IPS DF 4.7 (cell line): ENCODE measurements at regions not wholly inside any gene's neighbourhood (a gene's known extent, or its start where the extent isn't known, plus 50 kb on each side); places are given as distances from the start of the nearest gene placed in this dataset.

Experiments
- DNase-seq: peaks from one replicate; pipeline ENCODE4 v3.0.0-alpha.2; 2013; ENCODE audit warnings: low spot score; ENCODE audit errors: extremely low read depth

DNA sequence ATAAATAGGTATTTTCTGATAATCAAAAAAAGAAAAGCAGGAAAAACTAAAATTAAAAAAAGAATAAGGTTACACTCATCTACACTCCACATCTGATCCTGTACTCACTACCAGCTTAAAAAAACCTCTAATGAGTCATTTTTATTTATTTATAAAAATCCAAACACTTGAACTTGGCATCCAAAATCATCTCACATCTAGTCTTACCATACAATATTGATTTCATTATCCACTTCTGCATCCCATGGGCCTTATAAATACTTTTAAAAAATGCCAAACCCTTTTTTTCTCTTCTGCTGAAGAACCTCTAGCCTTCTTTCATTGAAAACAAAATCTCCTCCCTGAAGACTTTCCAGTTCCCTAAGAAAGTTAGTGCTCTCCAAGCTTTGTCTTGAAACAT, 109.7 kb downstream of the TMTC3 start:
- DNase-seq, result no peak

DNA sequence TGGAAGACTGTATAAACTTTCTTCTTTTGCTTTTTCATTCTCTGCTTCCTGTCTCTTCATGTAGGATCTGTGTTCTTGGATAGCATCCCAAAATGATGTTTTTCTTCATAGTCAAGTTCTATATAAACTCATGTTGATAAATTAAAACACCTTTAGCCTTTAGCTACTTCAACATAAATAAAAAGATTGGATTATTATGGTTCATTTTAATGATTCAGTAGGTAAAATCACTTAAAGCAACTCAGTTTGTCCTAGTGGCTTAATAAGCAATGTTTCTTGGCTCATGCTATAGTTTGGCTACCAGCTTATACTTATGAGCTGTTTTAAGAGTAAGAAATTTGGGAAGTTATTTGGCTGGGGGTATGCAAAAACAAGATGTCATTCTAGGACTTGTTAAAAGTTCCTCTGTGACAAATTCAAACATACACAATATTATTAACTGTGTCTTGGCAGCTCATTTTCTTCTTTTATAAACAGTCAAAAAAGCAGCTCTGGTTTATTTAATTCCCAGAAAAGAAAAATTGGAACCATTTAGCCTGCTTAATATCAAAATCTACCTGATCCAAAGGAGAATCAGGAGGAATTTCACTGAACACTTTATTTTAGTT, 111.4 kb downstream of the TMTC3 start:
- no peak for DNase-seq

DNA sequence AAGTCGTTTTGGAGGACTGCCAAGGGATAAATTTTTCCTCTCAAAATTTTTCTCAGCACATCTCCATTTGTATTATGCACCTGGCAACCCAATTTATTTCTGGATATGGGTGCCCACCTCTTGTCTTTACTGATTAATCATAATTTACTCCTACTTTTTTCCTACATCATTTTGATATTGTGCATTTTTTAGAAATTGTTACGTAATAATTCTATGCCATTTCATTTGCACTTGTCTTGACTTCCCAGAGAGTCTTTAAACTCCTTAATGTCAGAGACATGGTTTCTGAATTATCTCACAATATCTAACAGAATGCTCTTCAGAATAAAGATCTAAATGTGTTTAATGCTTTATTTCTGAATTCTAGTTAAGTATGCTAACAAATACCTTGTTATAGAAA, 113.1 kb downstream of the TMTC3 start:
- DNase-seq, result no peak

DNA sequence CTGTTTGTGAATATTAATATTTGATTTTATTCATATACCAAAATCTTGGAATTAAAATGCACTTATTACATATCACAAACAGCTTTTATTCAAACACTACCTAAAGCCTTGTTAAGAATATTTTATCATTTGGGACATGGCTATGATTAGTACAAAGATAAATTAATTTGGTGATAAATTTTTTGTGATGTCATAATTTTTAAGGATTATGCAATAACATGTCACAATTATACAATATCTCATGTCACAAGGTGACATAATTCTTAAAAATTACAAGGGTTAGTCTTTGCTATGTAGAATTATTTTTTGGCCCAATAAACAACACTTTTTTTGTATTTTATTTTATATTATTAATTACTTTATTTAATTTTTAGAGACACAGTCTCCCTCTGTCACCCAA, 113.7 kb downstream of the TMTC3 start:
- DNase-seq, result no peak

DNA sequence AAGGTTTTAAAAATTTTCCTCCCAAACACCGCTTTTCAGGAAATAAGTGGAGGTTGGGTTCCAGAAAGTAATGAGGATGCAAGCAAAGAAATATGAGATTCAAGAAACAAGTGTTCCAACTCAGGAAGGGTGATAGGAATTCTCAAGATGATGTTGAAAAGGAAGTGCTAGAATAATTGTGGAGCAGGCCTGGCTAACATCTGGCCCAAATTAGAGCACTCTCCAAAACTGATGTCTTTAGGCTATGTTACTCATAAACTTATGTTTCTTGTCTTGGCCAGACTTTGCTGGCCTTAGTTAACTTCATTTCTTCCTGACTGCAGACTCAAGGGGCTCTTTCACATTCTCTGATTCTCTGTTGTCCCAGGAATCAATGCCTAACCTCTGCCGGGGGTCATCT, 116.3 kb downstream of the TMTC3 start:
- DNase-seq, result no peak

DNA sequence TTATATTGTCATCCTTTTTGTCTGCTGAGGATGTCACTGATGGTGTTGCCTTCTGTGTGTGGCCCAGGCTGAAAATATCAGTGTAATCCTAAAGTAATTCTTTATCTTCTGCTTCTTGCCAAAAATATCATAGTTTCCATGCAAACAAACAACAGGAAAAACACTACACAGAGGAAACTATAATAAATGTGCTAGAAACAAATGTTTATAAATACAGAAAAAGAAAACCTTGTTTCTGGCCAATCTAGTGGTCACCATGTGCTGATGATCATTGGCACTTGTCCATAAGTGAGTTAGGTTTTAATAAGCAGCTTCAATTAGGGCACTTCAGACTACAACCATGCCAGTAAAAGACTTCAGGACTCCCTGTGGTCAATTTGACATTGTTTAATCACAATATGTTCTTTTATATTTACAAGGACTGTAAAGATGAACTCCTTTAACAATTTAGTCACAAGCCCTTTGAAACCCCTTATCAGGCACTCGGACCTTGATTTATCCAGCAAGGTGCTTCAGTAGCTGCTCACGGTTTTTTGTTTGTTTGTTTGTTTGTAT, 124.8 kb downstream of the TMTC3 start:
- DNase-seq, result no peak

DNA sequence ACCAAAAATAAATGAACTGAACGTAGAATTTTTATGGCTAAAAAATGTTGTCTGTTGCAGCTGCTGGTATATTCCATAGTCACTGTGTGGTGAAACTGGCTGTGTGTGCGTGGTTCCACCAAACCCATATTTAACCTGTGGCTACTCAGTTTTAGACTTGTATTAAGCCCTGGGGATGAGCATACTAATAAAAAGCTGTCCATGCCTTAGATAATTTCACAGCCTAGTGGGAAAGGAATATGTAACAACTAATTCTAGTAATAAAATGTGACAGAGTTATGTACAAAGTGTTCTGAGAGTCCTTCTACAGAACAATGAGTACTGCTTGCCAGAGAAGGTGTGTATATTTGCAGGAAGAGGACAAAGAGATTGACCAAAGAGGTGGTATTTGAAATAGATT, 125.5 kb downstream of the TMTC3 start:
- DNase-seq, result no peak

DNA sequence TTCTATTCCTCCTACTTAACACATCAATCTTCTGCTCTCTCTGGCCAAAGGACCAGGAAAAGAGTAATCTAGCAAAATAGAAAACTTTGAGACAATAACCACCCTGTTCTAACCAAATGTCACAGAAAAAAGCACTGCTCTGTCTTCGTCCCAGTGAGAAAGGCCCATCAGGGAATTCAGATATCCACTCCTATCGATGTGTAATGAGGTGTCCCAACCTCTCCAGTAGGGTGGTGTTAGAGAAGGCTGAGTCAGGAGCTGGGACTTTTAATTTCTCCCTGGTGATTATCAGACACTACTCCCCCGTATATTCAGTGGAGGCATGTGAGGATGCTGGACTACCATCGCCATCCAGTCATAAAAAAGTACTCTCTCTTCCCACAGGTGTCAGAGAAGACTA, 130.3 kb downstream of the TMTC3 start:
- no peak for DNase-seq

DNA sequence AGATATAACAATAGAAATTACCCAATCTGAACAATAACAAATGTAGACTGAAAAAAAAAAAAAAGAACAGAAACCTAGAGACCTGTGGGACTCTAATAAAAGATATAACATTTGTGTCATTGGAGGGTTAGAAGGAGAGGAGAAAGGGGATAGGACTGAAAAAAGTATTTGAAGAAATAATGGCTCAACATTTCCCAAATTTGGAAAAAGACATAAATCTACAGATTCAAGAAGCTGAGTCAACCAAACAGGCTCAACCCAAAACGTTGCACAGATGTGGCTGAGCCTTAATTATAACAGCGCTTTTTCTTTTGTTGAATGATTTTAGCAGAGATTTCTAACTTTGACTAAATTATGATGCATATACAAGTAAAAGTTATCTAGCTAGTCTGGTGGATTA, 131.3 kb downstream of the TMTC3 start:
- no peak for DNase-seq

DNA sequence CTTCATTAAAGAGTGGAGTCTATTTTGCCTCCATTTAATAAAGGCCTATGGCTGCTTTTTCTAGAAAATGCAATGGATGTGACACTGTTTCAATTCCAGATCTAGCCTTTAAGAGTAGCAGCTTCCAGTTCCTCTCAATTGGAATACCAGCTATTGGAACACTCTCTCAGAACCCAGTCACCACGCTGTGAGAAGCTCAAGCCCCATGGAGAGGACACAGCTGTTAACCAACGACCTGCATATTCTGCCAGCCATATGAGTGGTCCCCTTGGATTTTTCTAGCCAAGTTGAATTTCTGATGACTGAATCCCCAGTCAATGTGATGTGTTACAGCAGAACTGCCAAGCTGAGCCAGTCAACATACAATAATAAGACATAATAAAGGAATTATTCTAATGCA, 131.8 kb downstream of the TMTC3 start:
- no peak for DNase-seq

DNA sequence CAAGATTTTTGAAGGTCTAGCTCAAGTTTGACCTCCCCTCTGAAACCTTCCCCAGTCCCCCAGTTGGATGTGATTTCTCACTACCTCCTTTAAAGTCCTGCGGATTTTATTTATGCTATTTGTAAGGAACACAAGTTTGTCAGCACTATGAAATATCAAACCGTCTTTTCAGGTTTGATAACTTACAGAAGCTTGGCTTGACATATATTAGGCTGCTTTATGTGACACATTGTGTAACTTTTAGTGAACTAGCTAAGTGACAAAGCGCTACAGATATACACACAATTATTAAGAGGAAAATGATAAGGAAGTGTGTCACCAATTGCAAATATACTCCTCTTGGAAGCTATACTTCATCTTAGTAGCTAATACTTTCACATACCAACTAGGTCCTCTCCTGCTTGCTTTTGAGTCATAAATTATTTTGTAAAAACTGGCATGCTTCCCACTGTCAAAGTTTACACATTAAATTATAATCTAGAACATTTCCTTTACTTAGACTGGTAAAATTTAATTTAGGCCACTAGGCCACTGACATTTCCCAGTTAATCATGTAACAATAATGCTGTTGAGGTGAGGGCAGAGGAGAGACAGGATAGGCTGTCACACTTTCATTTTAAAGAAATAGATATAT, 149.5 kb downstream of the TMTC3 start:
- no peak for DNase-seq

DNA sequence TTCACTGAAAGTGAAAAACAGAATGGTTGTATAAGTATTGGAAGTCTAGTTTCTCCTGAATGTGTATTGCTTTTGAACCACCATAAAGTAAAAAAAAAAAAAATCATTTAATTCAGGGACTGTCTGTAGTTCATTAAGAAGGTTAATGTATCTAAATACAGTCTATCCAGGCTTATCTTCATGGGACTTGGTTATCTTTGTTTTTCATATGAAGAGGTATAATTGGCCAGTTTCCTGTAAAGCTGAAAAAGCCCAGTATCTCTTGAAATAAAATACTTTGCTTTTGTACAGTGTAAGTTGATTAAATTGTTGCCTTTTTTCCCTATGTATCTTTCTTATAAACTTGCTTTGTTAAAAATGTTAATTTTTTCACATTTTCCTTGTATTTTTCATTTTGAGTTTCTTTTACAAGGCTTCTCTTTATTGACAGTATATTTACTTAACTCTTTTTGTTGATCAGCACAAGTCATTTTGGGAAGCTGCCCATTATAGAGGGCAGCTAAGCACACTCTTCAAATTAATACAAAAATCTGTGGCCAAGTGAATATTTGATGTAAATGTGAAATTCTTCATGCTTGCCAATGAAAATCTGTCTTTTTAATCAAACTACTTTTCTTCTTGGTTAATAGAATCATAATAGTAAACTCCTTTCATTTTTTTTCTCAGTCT, 156.0 kb downstream of the TMTC3 start:
- DNase-seq, result no peak

DNA sequence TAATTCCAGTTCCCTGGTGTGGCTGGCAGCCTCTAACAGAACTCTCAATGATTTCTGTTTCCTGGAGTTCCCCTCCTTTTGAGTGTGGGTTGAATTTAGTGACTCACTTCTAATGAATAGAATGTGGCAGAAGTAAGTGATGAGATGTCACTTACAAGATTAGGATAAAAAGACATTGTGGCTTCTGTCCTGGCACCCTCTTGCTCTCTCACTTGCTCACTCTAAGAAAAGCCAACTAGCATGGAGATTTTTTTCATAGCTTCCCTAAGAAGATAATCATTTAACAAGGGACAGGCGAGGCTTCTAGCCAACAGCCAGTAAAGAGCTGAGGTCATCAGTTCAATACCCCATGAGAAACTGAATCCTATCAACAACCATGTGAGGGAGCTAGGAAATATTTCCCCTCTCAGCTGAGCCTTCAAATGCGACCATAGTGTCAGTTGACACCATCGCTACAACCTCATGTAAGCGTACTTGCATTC, 156.7 kb downstream of the TMTC3 start:
- no peak for DNase-seq

DNA sequence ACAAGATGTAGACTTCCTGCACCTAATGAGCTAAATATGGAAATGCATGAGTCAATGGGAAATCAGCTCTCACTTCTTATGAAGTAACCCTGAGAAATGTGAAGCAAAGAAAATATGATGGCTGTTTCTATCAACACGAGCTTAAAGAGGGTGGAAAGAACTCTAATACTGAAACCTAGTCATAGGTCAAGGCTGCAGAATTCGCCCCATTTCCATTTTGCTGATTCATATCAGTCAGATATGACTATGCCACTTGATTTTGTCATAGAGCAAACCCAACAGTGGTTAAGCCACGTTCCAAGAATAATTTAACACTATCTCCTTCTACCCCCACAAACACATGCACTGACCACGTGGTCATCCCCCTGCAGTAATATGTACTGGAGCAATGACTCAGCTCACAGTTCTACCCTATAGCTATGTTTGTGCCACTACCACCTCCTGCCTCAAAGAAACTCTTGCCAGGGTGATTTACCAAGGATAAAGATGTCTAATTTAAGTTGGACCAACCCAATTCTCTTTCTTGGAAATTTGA, 157.5 kb downstream of the TMTC3 start:
- DNase-seq, result no peak

DNA sequence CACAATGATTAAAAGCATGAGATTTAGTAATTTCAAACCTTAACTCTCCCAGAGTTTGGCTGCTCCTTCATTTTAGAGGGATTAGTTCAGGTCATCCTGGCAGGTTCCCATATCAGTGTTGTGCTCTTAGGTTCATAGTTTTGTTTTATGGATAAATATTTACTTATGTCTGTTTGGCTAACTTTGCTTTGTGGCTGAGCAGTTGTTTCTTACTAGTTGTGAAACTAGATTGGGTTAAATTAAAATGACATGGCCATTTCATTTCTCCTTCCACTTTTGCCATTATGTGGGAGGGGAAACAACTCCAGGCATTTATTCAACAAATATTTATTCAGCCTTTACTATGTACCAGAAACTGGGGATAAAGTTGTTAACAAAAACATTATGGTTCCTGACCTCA, 158.8 kb downstream of the TMTC3 start:
- no peak for DNase-seq

DNA sequence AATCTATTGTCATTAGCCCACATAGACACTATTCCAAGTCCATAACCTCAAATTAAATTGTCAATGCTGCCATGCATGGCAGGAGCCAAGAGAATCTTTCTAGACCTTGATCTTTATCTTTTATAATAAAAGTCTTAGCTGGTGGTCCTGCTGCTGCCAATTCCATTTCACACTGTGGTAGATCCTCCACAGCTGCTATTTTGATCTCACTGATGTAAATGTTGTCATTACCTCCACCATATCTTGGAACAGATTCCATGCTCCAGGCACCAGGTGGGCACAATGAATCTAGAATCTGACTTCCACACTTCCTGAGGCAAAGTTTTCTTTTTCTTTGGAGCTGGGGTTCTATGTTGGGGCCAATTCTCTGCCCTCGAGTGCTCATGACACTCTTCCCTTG, 161.2 kb downstream of the TMTC3 start:
- DNase-seq, result no peak

DNA sequence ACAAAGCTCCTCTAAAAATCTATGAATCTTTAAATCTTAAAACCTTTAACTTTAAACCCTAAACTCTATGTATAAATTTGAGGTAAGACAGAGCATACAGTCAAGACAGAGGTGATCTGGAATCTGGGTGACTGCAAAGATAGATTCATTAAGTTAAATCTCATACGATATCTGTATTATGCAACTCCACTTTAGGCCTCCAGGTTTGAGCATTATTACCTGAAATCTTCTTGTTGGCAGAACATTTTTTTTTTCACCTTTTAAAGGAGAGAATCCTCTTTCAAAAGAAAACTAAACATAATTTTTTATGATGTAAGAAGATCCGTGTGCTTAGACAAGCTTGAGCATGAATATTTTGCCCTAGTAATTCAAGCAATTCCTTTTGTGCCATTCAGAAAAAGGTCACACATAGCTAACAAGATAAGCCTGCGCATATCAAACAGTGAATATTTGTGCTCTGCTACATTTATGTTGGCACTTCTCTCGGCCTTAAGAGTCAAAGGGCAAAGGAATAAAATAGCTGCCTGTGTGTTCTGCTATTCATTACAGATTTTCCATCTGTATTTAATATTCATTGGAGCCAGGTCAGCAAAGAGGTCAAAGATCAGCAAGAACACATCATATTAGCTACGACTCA, 163.3 kb downstream of the TMTC3 start:
- no peak for DNase-seq

DNA sequence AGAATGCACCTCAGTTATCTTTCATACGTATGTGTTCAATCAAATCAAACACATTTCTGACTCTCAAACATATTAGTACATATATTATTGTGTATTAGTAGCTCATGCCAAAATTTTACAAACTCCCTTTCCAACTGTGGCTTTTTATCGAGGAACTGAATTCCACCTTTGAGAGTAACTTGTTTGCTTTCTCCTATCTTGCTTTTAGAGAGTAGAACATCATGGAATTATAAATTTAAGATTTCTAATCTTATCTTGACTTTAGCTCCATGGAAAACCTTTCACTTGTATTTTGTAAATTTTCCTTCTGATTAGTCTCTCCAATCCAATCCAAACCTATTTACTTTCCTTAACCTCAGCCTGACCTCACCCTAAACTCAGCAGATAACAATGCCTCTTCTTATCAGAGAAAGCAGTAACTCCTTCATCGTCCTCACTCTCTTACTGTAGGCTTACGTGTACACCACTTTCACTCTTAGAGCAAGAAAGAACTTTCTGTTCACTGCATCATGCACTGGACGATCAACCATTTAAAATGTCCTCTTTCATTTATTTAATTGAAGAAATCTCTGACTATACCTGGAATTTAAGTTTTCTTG, 164.5 kb downstream of the TMTC3 start:
- DNase-seq, result no peak

DNA sequence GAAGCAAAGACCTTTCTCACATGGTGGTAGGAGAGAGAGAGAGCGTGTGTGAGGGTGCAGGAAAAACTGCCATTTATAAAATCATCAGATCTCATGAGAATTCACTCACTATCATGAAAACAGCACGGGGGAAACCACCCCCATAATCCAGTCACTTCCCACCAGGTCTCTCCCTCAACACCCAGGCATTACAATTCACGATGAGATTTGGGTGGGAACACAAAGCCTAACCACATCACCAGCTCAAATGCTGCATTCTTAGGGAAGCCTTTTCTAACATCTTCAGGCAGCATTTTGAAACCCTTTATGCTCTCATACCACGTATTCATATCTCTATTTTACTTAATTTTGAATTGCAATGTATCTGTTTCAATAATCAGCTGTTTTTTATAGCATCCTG, 165.9 kb downstream of the TMTC3 start:
- no peak for DNase-seq

DNA sequence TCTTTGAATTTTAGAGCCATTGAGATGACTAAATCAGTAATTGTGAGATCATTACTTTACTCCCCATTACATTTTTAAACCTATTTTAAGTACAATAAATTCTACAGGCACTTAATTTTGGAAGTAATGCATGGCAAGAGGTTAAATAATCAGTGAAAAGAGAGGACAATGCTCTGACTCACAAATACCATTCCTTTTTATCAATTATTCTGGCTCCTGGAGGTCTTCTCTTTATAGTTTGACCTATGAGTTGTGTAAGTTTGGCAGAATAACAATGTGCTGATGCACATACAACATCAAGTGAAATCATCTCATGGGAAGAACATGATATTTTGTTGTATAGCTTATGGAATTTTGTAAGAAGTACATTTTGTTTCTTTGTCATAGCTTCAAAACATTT, 166.7 kb downstream of the TMTC3 start:
- no peak for DNase-seq

DNA sequence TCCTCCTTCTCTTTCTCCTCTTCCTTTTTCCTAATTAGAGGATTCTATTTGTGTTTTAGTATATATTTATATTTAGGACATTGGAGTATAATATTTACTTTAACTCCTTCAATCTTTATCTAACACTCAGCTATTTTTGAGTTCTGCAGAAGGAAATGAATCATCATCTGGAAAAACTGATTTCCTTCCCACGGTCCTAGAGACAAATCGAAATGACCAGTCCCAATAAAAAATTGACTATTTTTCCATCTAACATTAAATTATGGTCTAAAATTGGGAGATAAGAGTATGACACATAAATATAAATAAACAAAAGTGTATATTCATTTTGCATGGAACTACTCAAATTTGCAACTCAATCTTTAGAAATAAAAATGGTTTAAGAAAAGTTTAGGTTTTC, 167.4 kb downstream of the TMTC3 start:
- no peak for DNase-seq

DNA sequence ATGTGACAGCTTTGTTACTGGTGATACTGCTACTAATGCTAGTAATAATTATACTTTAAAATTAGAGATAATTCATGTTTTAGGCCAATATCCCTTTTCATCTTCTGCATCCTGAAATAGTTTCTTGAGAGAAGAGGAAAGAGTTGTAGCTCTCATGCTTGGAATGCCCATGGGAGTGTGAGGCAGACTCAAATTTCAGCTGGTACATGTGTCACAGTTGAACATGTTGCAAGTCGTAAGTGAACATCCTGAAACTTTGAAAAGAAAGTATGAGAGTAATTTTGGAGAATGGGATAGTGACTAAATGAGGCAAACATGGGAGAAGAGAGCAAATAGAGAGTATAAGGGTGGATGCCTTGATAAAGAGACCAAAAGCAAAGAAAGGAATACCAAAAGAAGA, 168.0 kb downstream of the TMTC3 start:
- no peak for DNase-seq
